GM19239 (cell line): ENCODE measurements at regions not wholly inside any gene's neighbourhood (a gene's known extent, or its start where the extent isn't known, plus 50 kb on each side); places are given as distances from the start of the nearest gene placed in this dataset.

ENCODE experiments used
- DNase-seq: peaks from one replicate; pipeline ENCODE4 v3.0.0; 2011; ENCODE audit warnings: low spot score; ENCODE audit not compliant: insufficient read length
- FAIRE-seq: peaks from 2 replicates; lab custom pipeline; 2011; peaks lifted over from hg19 to GRCh38; lab: Jason Lieb, UNC

DNA sequence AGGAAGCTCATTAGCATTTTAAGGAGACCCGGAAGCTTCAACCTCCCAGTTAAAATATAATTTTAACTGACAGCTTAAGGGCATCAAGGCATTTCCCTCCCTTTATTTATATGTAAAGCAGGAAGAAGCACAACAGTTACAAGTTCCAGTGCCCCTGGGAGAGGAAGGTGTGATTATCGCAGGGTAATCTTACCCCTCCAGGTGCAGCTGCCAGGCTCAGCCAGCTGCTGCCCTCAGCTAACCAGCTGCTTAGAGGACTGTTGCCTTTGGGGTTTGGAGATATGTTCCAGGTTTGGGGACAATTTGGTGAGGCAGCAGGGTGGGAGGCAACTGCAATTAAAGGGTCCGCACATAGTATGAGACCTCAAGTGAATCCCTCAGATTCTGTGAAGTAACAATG, 55.3 kb upstream of the SETBP1 start:
- FAIRE-seq (no peak), DNase-seq (no peak)

DNA sequence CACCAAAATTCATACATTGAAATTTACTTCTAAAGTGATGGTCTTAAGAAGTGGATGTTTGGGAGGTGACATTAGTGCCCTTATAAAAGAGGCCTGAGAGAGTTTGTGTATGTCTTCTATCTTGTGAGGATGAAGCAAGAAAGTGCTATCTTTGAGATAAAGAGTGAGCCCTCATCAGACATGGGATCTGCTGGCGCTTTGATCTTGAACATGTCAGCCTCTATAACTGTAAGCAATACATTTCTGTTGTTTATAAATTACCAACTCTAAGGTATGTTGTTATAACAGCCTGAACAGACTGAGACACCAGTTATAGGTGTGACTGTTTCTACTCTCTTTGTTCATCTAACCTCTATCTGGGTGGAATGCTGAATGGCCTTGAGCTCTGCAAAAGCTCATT, 54.5 kb upstream of the SETBP1 start:
- FAIRE-seq (no peak), DNase-seq (no peak)

DNA sequence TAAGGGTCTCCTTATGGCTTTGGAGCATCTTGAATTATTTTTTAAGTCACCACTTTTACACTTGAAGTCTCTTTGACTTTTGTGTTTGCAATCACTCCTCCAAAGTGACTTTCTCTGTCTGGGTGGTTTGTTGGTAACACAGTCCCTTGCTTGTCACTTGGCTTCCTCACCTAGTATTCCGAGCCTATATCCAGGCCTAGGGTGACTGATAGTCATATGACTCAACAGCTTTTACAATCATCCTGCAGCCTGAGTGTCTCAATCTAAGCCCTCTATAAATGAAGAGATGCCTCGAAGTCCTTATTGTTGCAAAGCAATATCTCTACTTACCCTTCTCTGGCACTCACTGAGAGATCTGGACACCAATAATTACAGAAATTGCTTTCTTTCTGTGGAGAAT, 53.9 kb upstream of the SETBP1 start:
- FAIRE-seq (no peak), DNase-seq (no peak)

DNA sequence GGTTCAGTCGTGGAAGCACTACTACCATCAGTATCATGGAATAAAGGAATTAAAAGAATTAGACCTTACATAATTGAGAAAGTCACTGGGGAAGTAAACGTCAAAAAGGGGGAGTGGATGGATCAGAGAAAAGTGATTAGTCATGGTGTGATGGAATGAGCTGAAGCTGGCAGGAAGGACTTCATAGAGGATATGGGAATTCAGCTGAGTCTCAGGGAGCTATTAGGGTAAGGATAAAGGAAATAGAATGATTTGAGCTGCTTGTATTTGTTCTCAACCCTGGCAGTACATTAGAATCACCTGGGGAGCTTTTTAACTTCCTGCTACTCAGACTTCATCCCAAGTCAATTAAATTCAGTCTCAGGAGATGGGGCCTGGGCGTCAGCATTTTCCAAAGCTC, 53.4 kb upstream of the SETBP1 start:
- DNase-seq: no peak
- FAIRE-seq: no peak

DNA sequence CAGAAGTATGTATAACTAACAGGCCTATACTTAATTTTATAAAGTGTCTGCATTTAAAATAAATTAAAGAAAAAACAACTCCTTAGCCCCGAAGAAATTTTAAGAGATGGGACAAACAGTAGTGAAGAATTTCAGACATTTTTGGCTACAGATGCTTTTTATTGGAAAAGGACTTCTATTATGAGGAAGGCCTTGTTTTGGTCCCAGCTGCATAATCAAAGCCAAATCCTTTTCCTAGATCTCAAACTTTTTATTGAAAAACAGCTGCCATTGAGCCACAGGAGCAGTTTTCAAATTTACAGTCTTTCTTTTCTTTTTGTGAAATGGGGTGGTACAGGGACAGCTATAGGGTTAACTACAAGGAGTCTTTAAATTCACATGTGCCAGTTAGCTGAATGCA, 51.3 kb upstream of the SETBP1 start:
- FAIRE-seq (no peak), DNase-seq (no peak)

DNA sequence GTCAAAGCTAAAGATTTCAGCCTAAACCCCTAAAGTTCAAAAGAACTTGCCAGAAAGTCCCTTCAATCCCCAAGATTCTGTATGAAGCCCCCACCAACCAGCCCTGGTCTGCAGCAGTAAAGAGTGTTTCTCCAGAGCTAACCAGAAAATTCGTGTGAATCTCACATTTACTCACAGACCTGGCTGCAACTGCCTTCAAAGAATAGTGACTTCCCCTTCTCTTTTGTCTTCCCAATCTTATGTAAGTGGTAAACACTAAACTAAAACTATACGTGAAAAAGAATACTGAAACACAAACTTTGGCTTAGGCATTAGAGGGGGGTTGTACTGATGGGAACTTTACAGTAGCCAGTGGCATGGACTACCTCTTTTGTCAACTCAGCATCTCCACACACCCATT, 50.6 kb upstream of the SETBP1 start:
- DNase-seq (no peak), FAIRE-seq (no peak)
